H1 (cell line): ENCODE measurements at regions not wholly inside any gene's neighbourhood (a gene's known extent, or its start where the extent isn't known, plus 50 kb on each side); places are given as distances from the start of the nearest gene placed in this dataset.

Source experiments
- CTCF ChIA-PET: fragments of 300-600 bp; sonication (Branson Sonifier 250); formaldehyde crosslinking; loops from one replicate; lab custom pipeline; 2021; ENCODE audit not compliant: partially characterized antibody; lab: Charles Lee
- POLR2A ChIA-PET: fragments of 300-600 bp; sonication (Branson Sonifier 250); formaldehyde crosslinking; loops from one replicate; lab custom pipeline; 2021; ENCODE audit warnings: inconsistent platforms; ENCODE audit not compliant: partially characterized antibody; lab: Charles Lee
- DNase-seq, 2 experiments: peaks; one replicate each; pipeline versions ENCODE4 v3.0.0 to v3.0.0-alpha.2; 2010 to 2022; ENCODE audit warnings: low spot score in 2 of 2, low read depth in 1 of 2, mixed read lengths in 1 of 2
- FAIRE-seq: peaks from 2 replicates; lab custom pipeline; 2011; peaks lifted over from hg19 to GRCh38; lab: Jason Lieb, UNC
- H2AFZ ChIP-seq: 2 replicates; pipeline ENCODE4 v1.8.1; 2012; ENCODE audit warnings: low read length, inconsistent platforms
- H2AK5ac ChIP-seq: 2 replicates; pipeline ENCODE4 v1.6.1; 2013; ENCODE audit warnings: low read depth, low read length
- H2BK120ac ChIP-seq: replicated peaks from 2 replicates; pipeline ENCODE3; 2013; ENCODE audit warnings: low read depth, low read length, inconsistent platforms
- H2BK12ac ChIP-seq: 2 replicates; pipeline ENCODE4 v1.6.1; 2013; ENCODE audit warnings: low read depth, low read length
- H2BK15ac ChIP-seq: 2 replicates; pipeline ENCODE4 v1.6.1; 2013; ENCODE audit warnings: low read length
- H2BK20ac ChIP-seq: 2 replicates; pipeline ENCODE4 v1.6.1; 2013; ENCODE audit warnings: low read length
- H2BK5ac ChIP-seq: 2 replicates; pipeline ENCODE4 v1.6.1; 2013; ENCODE audit warnings: low read depth, low read length
- H3K14ac ChIP-seq: 2 replicates; pipeline ENCODE4 v1.6.1; 2013; ENCODE audit warnings: inconsistent platforms; ENCODE audit not compliant: insufficient read length
- H3K18ac ChIP-seq: 2 replicates; pipeline ENCODE4 v1.6.1; 2013; ENCODE audit warnings: low read length; ENCODE audit errors: extremely low read depth
- H3K23ac ChIP-seq: 2 replicates; pipeline ENCODE4 v1.6.1; 2013; ENCODE audit warnings: inconsistent platforms; ENCODE audit not compliant: insufficient read length
- H3K23me2 ChIP-seq: 2 replicates; pipeline ENCODE4 v1.6.1; 2013; ENCODE audit warnings: low read depth, low read length
- H3K27ac ChIP-seq: 2 replicates; pipeline ENCODE4 v1.6.1; 2011; ENCODE audit warnings: low read depth, low read length, inconsistent platforms
- H3K27me3 ChIP-seq, 4 experiments: replicated peaks in 1 of 4; 1 replicate in 1 of 4; 2 replicates in 3 of 4; pipeline versions ENCODE4 v1.6.1 to v1.8.1; 2011 to 2013; ENCODE audit warnings: low read length in 3 of 4, mild to moderate bottlenecking in 3 of 4, inconsistent platforms in 2 of 4, mixed read lengths in 2 of 4, moderate library complexity in 1 of 4; ENCODE audit not compliant: control insufficient read depth in 3 of 4, insufficient read depth in 3 of 4; ENCODE audit errors: extremely low read depth in 1 of 4
- H3K36me3 ChIP-seq, 4 experiments: 2 replicates each; pipeline versions ENCODE4 v1.6.1 to v1.8.1; 2011 to 2013; ENCODE audit warnings: mild to moderate bottlenecking in 4 of 4, low read length in 3 of 4, moderate library complexity in 2 of 4, control low read depth in 1 of 4, inconsistent platforms in 1 of 4; ENCODE audit not compliant: insufficient read depth in 4 of 4, control insufficient read depth in 2 of 4
- H3K4ac ChIP-seq: replicated peaks from 2 replicates; pipeline ENCODE3; 2013; ENCODE audit warnings: low read length, low read depth, mixed read lengths, inconsistent platforms; ENCODE audit not compliant: insufficient read length
- H3K4me1 ChIP-seq, 4 experiments: replicated peaks in 1 of 4; 1 replicate in 1 of 4; 2 replicates in 3 of 4; pipeline versions ENCODE4 v1.6.1 to v1.8.1; 2011 to 2013; ENCODE audit warnings: low read length in 3 of 4, inconsistent platforms in 2 of 4, mixed read lengths in 1 of 4; ENCODE audit not compliant: insufficient read depth in 4 of 4, control insufficient read depth in 3 of 4
- H3K4me2 ChIP-seq, 2 experiments: 2 replicates each; pipeline versions ENCODE4 v1.6.1 to v1.8.1; 2011 to 2013; ENCODE audit warnings: low read depth in 2 of 2, low read length in 2 of 2, control low read depth in 1 of 2, inconsistent platforms in 1 of 2, mild to moderate bottlenecking in 1 of 2; ENCODE audit not compliant: insufficient read depth in 1 of 2
- H3K4me3 ChIP-seq, 4 experiments: fragments of 200-600, 300-600 bp in 1 of 4; sonication (generic), shearing (Covaris generic), sonication (Bioruptor Twin) in 1 of 4; 2 replicates each; pipeline versions ENCODE4 v1.5.1 to v1.8.1; 2011 to 2016; ENCODE audit warnings: low read length in 4 of 4, low read depth in 3 of 4, control low read depth in 2 of 4, inconsistent platforms in 2 of 4, mild to moderate bottlenecking in 2 of 4, mixed read lengths in 1 of 4, moderate library complexity in 1 of 4; ENCODE audit not compliant: insufficient read depth in 2 of 4; ENCODE audit errors: extremely low read depth in 1 of 4
- H3K56ac ChIP-seq: replicated peaks from 2 replicates; pipeline ENCODE3; 2013; ENCODE audit warnings: low read depth, mild to moderate bottlenecking, mixed read lengths, low read length, inconsistent platforms; ENCODE audit not compliant: insufficient read length
- H3K79me1 ChIP-seq: 2 replicates; pipeline ENCODE4 v1.6.1; 2013; ENCODE audit warnings: low read depth, low read length, control low read depth
- H3K79me2 ChIP-seq, 2 experiments: 2 replicates each; pipeline versions ENCODE4 v1.6.1 to v1.8.1; 2012 to 2013; ENCODE audit warnings: low read length in 2 of 2, mild to moderate bottlenecking in 2 of 2, inconsistent platforms in 1 of 2; ENCODE audit not compliant: insufficient read depth in 2 of 2, control insufficient read depth in 1 of 2
- H3K9ac ChIP-seq, 4 experiments: replicated peaks in 1 of 4; 1 replicate in 1 of 4; 2 replicates in 3 of 4; pipeline versions ENCODE4 v1.6.1 to v1.8.1; 2011 to 2013; ENCODE audit warnings: low read depth in 3 of 4, low read length in 3 of 4, control low read depth in 2 of 4, mild to moderate bottlenecking in 2 of 4, moderate library complexity in 2 of 4, inconsistent platforms in 1 of 4; ENCODE audit errors: extremely low read depth in 1 of 4
- H3K9me3 ChIP-seq, 2 experiments: 2 replicates each; pipeline versions ENCODE4 v1.6.1 to v1.8.1; 2012 to 2013; ENCODE audit warnings: mild to moderate bottlenecking in 2 of 2, moderate library complexity in 2 of 2, control low read depth in 1 of 2, inconsistent platforms in 1 of 2, low read depth in 1 of 2, low read length in 1 of 2, mixed read lengths in 1 of 2; ENCODE audit not compliant: insufficient read depth in 2 of 2
- H4K20me1 ChIP-seq, 2 experiments: replicated peaks in 1 of 2; 2 replicates each; pipeline versions ENCODE3 to v1.8.1; 2011 to 2013; ENCODE audit warnings: inconsistent platforms in 2 of 2, low read length in 2 of 2, mild to moderate bottlenecking in 1 of 2; ENCODE audit not compliant: insufficient read depth in 2 of 2, control insufficient read depth in 1 of 2
- H4K5ac ChIP-seq: 2 replicates; pipeline ENCODE4 v1.6.1; 2013; ENCODE audit warnings: low read length, low read depth, mixed read lengths, inconsistent platforms; ENCODE audit not compliant: insufficient read length
- H4K8ac ChIP-seq: 2 replicates; pipeline ENCODE4 v1.8.0; 2013; ENCODE audit warnings: mild to moderate bottlenecking, moderate library complexity, low read length, inconsistent platforms; ENCODE audit not compliant: insufficient read depth; ENCODE audit errors: extremely low read depth
- H4K91ac ChIP-seq: replicated peaks from 2 replicates; pipeline ENCODE3; 2013; ENCODE audit warnings: low read length, mixed read lengths, inconsistent platforms; ENCODE audit not compliant: insufficient read length
- ASH2L ChIP-seq: fragments of 200-600, 300-600 bp; sonication (generic); IDR thresholded peaks from one replicate; pipeline ENCODE4 v1.7.1; 2017; ENCODE audit warnings: low read length
- CBX8 ChIP-seq: fragments of 300-800, 300-1000 bp; sonication (generic); IDR thresholded peaks from 2 replicates; pipeline ENCODE4 v1.7.1; 2016; ENCODE audit warnings: low read depth, low read length, borderline replicate concordance
- CEBPB ChIP-seq: IDR thresholded peaks from 2 replicates; pipeline ENCODE4 v1.6.1; 2012; ENCODE audit warnings: low read depth, low read length
- CHD2 ChIP-seq: IDR thresholded peaks from 2 replicates; pipeline ENCODE4 v1.6.1; 2012; ENCODE audit warnings: low read length, improper control_type of control experiment
- HDAC6 ChIP-seq: IDR thresholded peaks from one replicate; pipeline ENCODE4 v1.7.1; 2012; ENCODE audit warnings: low read depth, mild to moderate bottlenecking, inconsistent platforms, low read length, moderate library complexity
- JUN ChIP-seq: IDR thresholded peaks from 2 replicates; pipeline ENCODE4 v1.6.1; 2011; ENCODE audit warnings: low read depth, mild to moderate bottlenecking, improper control_type of control experiment, low read length
- RNF2 ChIP-seq: fragments of 200-900, 300-1000 bp; sonication (generic); IDR thresholded peaks from 2 replicates; pipeline ENCODE4 v1.7.1; 2016; ENCODE audit warnings: borderline replicate concordance, low read depth, mild to moderate bottlenecking, antibody characterized with exemption, low read length; ENCODE audit not compliant: poor library complexity, severe bottlenecking; ENCODE audit errors: missing control alignments
- TAF1 ChIP-seq: IDR thresholded peaks from 2 replicates; pipeline ENCODE4 v1.6.1; 2011; ENCODE audit warnings: mild to moderate bottlenecking, low read depth, low read length
- TAF7 ChIP-seq: optimal IDR thresholded peaks from 2 replicates; pipeline ENCODE3; 2011; ENCODE audit warnings: low read depth, mild to moderate bottlenecking, inconsistent platforms, low read length, moderate library complexity, borderline replicate concordance
- TCF12 ChIP-seq: IDR thresholded peaks from 2 replicates; pipeline ENCODE4 v1.6.1; 2011; ENCODE audit warnings: low read depth, mild to moderate bottlenecking, low read length
- TEAD4 ChIP-seq: IDR thresholded peaks from 2 replicates; pipeline ENCODE4 v1.6.1; 2012; ENCODE audit warnings: low read depth, low read length, inconsistent platforms, mixed read lengths
- YY1 ChIP-seq: IDR thresholded peaks from 2 replicates; pipeline ENCODE4 v1.6.1; 2011; ENCODE audit warnings: low read depth, mild to moderate bottlenecking, low read length
- TF ChIP-seq, protein P1 (sequence below): IDR thresholded peaks from 2 replicates; pipeline ENCODE4 v1.6.1; 2012; ENCODE audit warnings: inconsistent platforms
- TF ChIP-seq, protein P2 (sequence below): IDR thresholded peaks from 2 replicates; pipeline ENCODE4 v1.6.1; 2012; ENCODE audit warnings: low read length, inconsistent platforms

- FAIRE-seq (no peak), DNase-seq (no peak)
- no peaks in the 10 kb centered on the region for H4K20me1 ChIP-seq
- H3K4me1 ChIP-seq, result no peaks in the 10 kb centered on the region
- H3K4me2 ChIP-seq, result no peak overlapping the region
- H3K56ac ChIP-seq, result no peak overlapping the region
- no peak overlapping the region for H2BK12ac ChIP-seq
- POLR2A ChIA-PET, result no interaction called here
- H4K5ac ChIP-seq, result no peak overlapping the region
- no peak overlapping the region for H3K23ac ChIP-seq
- no peaks in the 10 kb centered on the region for H3K79me1 ChIP-seq
- no peak overlapping the region for H3K18ac ChIP-seq
- no peak overlapping the region for H3K9ac ChIP-seq
- no peak overlapping the region for H2AFZ ChIP-seq
- H2BK120ac ChIP-seq, result no peak overlapping the region
- H3K79me2 ChIP-seq, result no peaks in the 10 kb centered on the region
- H3K9me3 ChIP-seq, result peaks cover 0 to 4% of the 10 kb centered on the region in 2 experiments; a peak in 1 of 4 replicates
- H4K91ac ChIP-seq, result no peak overlapping the region
- no peak overlapping the region for H3K4me3 ChIP-seq
- H2BK5ac ChIP-seq, result no peak overlapping the region
- no peaks in the 10 kb centered on the region for H3K36me3 ChIP-seq
- no peak overlapping the region for H2BK15ac ChIP-seq
- no peak overlapping the region for H2BK20ac ChIP-seq
- H3K4ac ChIP-seq, result no peak overlapping the region
- H2AK5ac ChIP-seq, result no peak overlapping the region
- CTCF ChIA-PET, result no interaction called here
- no peak overlapping the region for H4K8ac ChIP-seq
- no peak overlapping the region for H3K14ac ChIP-seq
- no peaks in the 10 kb centered on the region for H3K23me2 ChIP-seq
- H3K27me3 ChIP-seq, result no peaks in the 10 kb centered on the region
- no peak overlapping the region for H3K27ac ChIP-seq
- TF ChIP-seq, protein P1, sequence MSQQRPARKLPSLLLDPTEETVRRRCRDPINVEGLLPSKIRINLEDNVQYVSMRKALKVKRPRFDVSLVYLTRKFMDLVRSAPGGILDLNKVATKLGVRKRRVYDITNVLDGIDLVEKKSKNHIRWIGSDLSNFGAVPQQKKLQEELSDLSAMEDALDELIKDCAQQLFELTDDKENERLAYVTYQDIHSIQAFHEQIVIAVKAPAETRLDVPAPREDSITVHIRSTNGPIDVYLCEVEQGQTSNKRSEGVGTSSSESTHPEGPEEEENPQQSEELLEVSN, result no peak
- TF ChIP-seq TCF12, result no peak
- TF ChIP-seq, protein P2, sequence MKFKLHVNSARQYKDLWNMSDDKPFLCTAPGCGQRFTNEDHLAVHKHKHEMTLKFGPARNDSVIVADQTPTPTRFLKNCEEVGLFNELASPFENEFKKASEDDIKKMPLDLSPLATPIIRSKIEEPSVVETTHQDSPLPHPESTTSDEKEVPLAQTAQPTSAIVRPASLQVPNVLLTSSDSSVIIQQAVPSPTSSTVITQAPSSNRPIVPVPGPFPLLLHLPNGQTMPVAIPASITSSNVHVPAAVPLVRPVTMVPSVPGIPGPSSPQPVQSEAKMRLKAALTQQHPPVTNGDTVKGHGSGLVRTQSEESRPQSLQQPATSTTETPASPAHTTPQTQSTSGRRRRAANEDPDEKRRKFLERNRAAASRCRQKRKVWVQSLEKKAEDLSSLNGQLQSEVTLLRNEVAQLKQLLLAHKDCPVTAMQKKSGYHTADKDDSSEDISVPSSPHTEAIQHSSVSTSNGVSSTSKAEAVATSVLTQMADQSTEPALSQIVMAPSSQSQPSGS, result no peak
- TF ChIP-seq TAF7, result no peak
- no peak for TF ChIP-seq ASH2L
- no peak for TF ChIP-seq RNF2
- TF ChIP-seq CBX8, result no peak
- TF ChIP-seq CEBPB, result no peak
- no peak for TF ChIP-seq YY1
- no peak for TF ChIP-seq TAF1
- no peak for TF ChIP-seq CHD2
- TF ChIP-seq JUN, result no peak
- TF ChIP-seq TEAD4, result no peak
- no peak for TF ChIP-seq HDAC6
These were observed 204.6 kb downstream of the RTL9 start for GRCh38 chrX:110563282-110563681.
